ENCODE measurements at regions not wholly inside any gene's neighbourhood (a gene's known extent, or its start where the extent isn't known, plus 50 kb on each side); places are given as distances from the start of the nearest gene placed in this dataset.

- no CpG with 5 or more reads among the region's 12 CpGs for WGBS (ENCODE audit: insufficient coverage, insufficient read length)
- no peak overlapping the region for H3K27ac ChIP-seq (ENCODE audit: low read length)
- H3K36me3 ChIP-seq (ENCODE audit: control insufficient read depth, insufficient read depth, low read length) = no peaks in the 10 kb centered on the region
- H3K4me1 ChIP-seq (ENCODE audit: control insufficient read depth, insufficient read depth, low read length) = peaks cover 5% of the 10 kb centered on the region; the same call in 1 of the 2 replicates
- H3K9me3 ChIP-seq (ENCODE audit: control insufficient read depth, insufficient read depth, low read length) = no peaks in the 10 kb centered on the region
- no peak for DNase-seq (ENCODE audit: low read depth, low spot score)
- no peaks in the 10 kb centered on the region for H3K27me3 ChIP-seq (ENCODE audit: control insufficient read depth, insufficient read depth, low read length)
- H3K4me3 ChIP-seq (ENCODE audit: low read length) = no peak overlapping the region
These were observed 279.9 kb downstream of the NEBL start for GRCh38 chr10:20616918-20617810.

GRCh38 chr10:20616056-20616671, 280.9 kb downstream of the NEBL start:
- Histone ChIP-seq H3K36me3 (ENCODE audit: control insufficient read depth, insufficient read depth, low read length) (no peaks in the 10 kb centered on the region), H3K27ac (ENCODE audit: low read length) (no peak overlapping the region), H3K9me3 (ENCODE audit: control insufficient read depth, insufficient read depth, low read length) (no peaks in the 10 kb centered on the region), H3K4me3 (ENCODE audit: low read length) (no peak overlapping the region), H3K27me3 (ENCODE audit: control insufficient read depth, insufficient read depth, low read length) (no peaks in the 10 kb centered on the region), H3K4me1 (ENCODE audit: control insufficient read depth, insufficient read depth, low read length) (peaks cover 5% of the 10 kb centered on the region; the same call in 1 of the 2 replicates)
- no peak for DNase-seq (ENCODE audit: low read depth, low spot score)
- no CpG with 5 or more reads among the region's 3 CpGs for WGBS (ENCODE audit: insufficient coverage, insufficient read length)

- Histone ChIP-seq H3K27ac (ENCODE audit: low read length) (no peak overlapping the region), H3K9me3 (ENCODE audit: control insufficient read depth, insufficient read depth, low read length) (no peaks in the 10 kb centered on the region), H3K27me3 (ENCODE audit: control insufficient read depth, insufficient read depth, low read length) (no peaks in the 10 kb centered on the region), H3K36me3 (ENCODE audit: control insufficient read depth, insufficient read depth, low read length) (no peaks in the 10 kb centered on the region), H3K4me1 (ENCODE audit: control insufficient read depth, insufficient read depth, low read length) (peaks cover 5% of the 10 kb centered on the region; the same call in 1 of the 2 replicates), H3K4me3 (ENCODE audit: low read length) (no peak overlapping the region)
- DNase-seq (ENCODE audit: low read depth, low spot score) = no peak
- WGBS (ENCODE audit: insufficient coverage, insufficient read length) = no CpG with 5 or more reads among the region's 1 CpG
These were observed 281.7 kb downstream of the NEBL start for GRCh38 chr10:20615395-20615794.

- Histone ChIP-seq H3K36me3 (ENCODE audit: control insufficient read depth, insufficient read depth, low read length) (no peaks in the 10 kb centered on the region), H3K27ac (ENCODE audit: low read length) (no peak overlapping the region), H3K27me3 (ENCODE audit: control insufficient read depth, insufficient read depth, low read length) (no peaks in the 10 kb centered on the region), H3K9me3 (ENCODE audit: control insufficient read depth, insufficient read depth, low read length) (no peaks in the 10 kb centered on the region), H3K4me1 (ENCODE audit: control insufficient read depth, insufficient read depth, low read length) (peaks cover 5% of the 10 kb centered on the region; the same call in 1 of the 2 replicates), H3K4me3 (ENCODE audit: low read length) (no peak overlapping the region)
- no CpG with 5 or more reads among the region's 3 CpGs for WGBS (ENCODE audit: insufficient coverage, insufficient read length)
- peak; percentile 47 for DNase-seq (ENCODE audit: low read depth, low spot score)
These were observed 282.2 kb downstream of the NEBL start for GRCh38 chr10:20614911-20615310.

GRCh38 chr10:20608503-20608902, 288.6 kb downstream of the NEBL start:
- no peak overlapping the region for H3K27ac ChIP-seq (ENCODE audit: low read length)
- no peaks in the 10 kb centered on the region for H3K9me3 ChIP-seq (ENCODE audit: control insufficient read depth, insufficient read depth, low read length)
- H3K36me3 ChIP-seq (ENCODE audit: control insufficient read depth, insufficient read depth, low read length) = no peaks in the 10 kb centered on the region
- H3K4me1 ChIP-seq (ENCODE audit: control insufficient read depth, insufficient read depth, low read length) = no peaks in the 10 kb centered on the region
- no peaks in the 10 kb centered on the region for H3K27me3 ChIP-seq (ENCODE audit: control insufficient read depth, insufficient read depth, low read length)
- no peak overlapping the region for H3K4me3 ChIP-seq (ENCODE audit: low read length)
- DNase-seq (ENCODE audit: low read depth, low spot score) = no peak

GRCh38 chr10:20606985-20607384, 290.1 kb downstream of the NEBL start:
- no peaks in the 10 kb centered on the region for H3K36me3 ChIP-seq (ENCODE audit: control insufficient read depth, insufficient read depth, low read length)
- no CpG with 5 or more reads among the region's 5 CpGs for WGBS (ENCODE audit: insufficient coverage, insufficient read length)
- no peak for DNase-seq (ENCODE audit: low read depth, low spot score)

GRCh38 chr10:20601941-20602461, 295.1 kb downstream of the NEBL start:
- no peak overlapping the region for H3K27ac ChIP-seq (ENCODE audit: low read length)
- H3K4me1 ChIP-seq (ENCODE audit: control insufficient read depth, insufficient read depth, low read length) = no peaks in the 10 kb centered on the region
- DNase-seq (ENCODE audit: low read depth, low spot score) = no peak
- no peak overlapping the region for H3K4me3 ChIP-seq (ENCODE audit: low read length)
- no peaks in the 10 kb centered on the region for H3K27me3 ChIP-seq (ENCODE audit: control insufficient read depth, insufficient read depth, low read length)
- no peaks in the 10 kb centered on the region for H3K9me3 ChIP-seq (ENCODE audit: control insufficient read depth, insufficient read depth, low read length)
- WGBS (ENCODE audit: insufficient coverage, insufficient read length) = no CpG with 5 or more reads among the region's 1 CpG
- H3K36me3 ChIP-seq (ENCODE audit: control insufficient read depth, insufficient read depth, low read length) = no peaks in the 10 kb centered on the region

More at GRCh38 chr10:20606985-20607384, 290.1 kb downstream of the NEBL start:
- no peaks in the 10 kb centered on the region for H3K27me3 ChIP-seq (ENCODE audit: control insufficient read depth, insufficient read depth, low read length)
- no peak overlapping the region for H3K27ac ChIP-seq (ENCODE audit: low read length)
- H3K4me1 ChIP-seq (ENCODE audit: control insufficient read depth, insufficient read depth, low read length) = no peaks in the 10 kb centered on the region
- no peak overlapping the region for H3K4me3 ChIP-seq (ENCODE audit: low read length)
- H3K9me3 ChIP-seq (ENCODE audit: control insufficient read depth, insufficient read depth, low read length) = no peaks in the 10 kb centered on the region

GRCh38 chr10:20598590-20598989, 298.5 kb downstream of the NEBL start:
- no peak for DNase-seq (ENCODE audit: low read depth, low spot score)

GRCh38 chr10:20596911-20597310, 300.2 kb downstream of the NEBL start:
- Histone ChIP-seq H3K4me1 (ENCODE audit: control insufficient read depth, insufficient read depth, low read length) (no peaks in the 10 kb centered on the region), H3K27ac (ENCODE audit: low read length) (no peak overlapping the region), H3K27me3 (ENCODE audit: control insufficient read depth, insufficient read depth, low read length) (no peaks in the 10 kb centered on the region), H3K4me3 (ENCODE audit: low read length) (no peak overlapping the region), H3K9me3 (ENCODE audit: control insufficient read depth, insufficient read depth, low read length) (no peaks in the 10 kb centered on the region), H3K36me3 (ENCODE audit: control insufficient read depth, insufficient read depth, low read length) (no peaks in the 10 kb centered on the region)
- no peak for DNase-seq (ENCODE audit: low read depth, low spot score)
- WGBS (ENCODE audit: insufficient coverage, insufficient read length) = no CpG with 5 or more reads among the region's 2 CpGs

More at GRCh38 chr10:20598590-20598989, 298.5 kb downstream of the NEBL start:
- H3K4me3 ChIP-seq (ENCODE audit: low read length) = no peak overlapping the region
- no peaks in the 10 kb centered on the region for H3K4me1 ChIP-seq (ENCODE audit: control insufficient read depth, insufficient read depth, low read length)
- H3K27me3 ChIP-seq (ENCODE audit: control insufficient read depth, insufficient read depth, low read length) = no peaks in the 10 kb centered on the region
- no peaks in the 10 kb centered on the region for H3K9me3 ChIP-seq (ENCODE audit: control insufficient read depth, insufficient read depth, low read length)
- H3K27ac ChIP-seq (ENCODE audit: low read length) = no peak overlapping the region
- no peaks in the 10 kb centered on the region for H3K36me3 ChIP-seq (ENCODE audit: control insufficient read depth, insufficient read depth, low read length)
- WGBS (ENCODE audit: insufficient coverage, insufficient read length) = no CpG with 5 or more reads among the region's 3 CpGs

GRCh38 chr10:20596065-20596755, 300.9 kb downstream of the NEBL start:
- no peaks in the 10 kb centered on the region for H3K4me1 ChIP-seq (ENCODE audit: control insufficient read depth, insufficient read depth, low read length)
- H3K36me3 ChIP-seq (ENCODE audit: control insufficient read depth, insufficient read depth, low read length) = no peaks in the 10 kb centered on the region
- no peak overlapping the region for H3K4me3 ChIP-seq (ENCODE audit: low read length)
- no peaks in the 10 kb centered on the region for H3K27me3 ChIP-seq (ENCODE audit: control insufficient read depth, insufficient read depth, low read length)
- H3K9me3 ChIP-seq (ENCODE audit: control insufficient read depth, insufficient read depth, low read length) = no peaks in the 10 kb centered on the region
- no peak for DNase-seq (ENCODE audit: low read depth, low spot score)
- WGBS (ENCODE audit: insufficient coverage, insufficient read length) = no CpG with 5 or more reads among the region's 1 CpG
- H3K27ac ChIP-seq (ENCODE audit: low read length) = no peak overlapping the region
